OCI-LY1 (cell line): ENCODE measurements at regions not wholly inside any gene's neighbourhood (a gene's known extent, or its start where the extent isn't known, plus 50 kb on each side); places are given as distances from the start of the nearest gene placed in this dataset.

Experiments
- EZH2 ChIP-seq: fragments of 200-600 bp; sonication (generic), shearing (Covaris generic); IDR thresholded peaks from 2 replicates; pipeline ENCODE4 v1.8.0; 2017; ENCODE audit warnings: borderline replicate concordance, mixed run types, mild to moderate bottlenecking, antibody characterized with exemption, low read length, moderate library complexity, mixed read lengths
- TF ChIP-seq, protein P1 (sequence below): fragments of 200-600 bp; sonication (generic), shearing (Covaris generic); IDR thresholded peaks from 2 replicates; pipeline ENCODE4 v1.5.1; 2017; ENCODE audit warnings: mild to moderate bottlenecking, antibody characterized with exemption, low read length, moderate library complexity, mixed read lengths

DNA sequence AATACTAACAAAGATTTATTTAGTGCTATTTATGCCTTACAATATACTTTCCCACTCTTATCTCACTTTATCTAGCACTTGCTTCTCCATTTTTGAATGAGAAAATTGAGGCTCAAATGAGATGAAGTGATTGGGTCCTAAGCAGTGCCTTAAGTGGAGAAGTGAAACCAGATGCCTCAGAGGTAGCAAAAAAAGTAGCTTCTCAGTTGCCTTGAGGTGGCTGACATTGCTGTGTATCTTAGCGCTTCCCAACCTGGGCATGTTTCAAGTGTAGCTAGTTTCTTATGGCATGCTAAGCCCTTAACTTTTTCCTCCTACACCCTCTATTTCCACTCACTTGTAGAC is 390.4 kb downstream of the OMA1 start:
- TF ChIP-seq, protein P1, sequence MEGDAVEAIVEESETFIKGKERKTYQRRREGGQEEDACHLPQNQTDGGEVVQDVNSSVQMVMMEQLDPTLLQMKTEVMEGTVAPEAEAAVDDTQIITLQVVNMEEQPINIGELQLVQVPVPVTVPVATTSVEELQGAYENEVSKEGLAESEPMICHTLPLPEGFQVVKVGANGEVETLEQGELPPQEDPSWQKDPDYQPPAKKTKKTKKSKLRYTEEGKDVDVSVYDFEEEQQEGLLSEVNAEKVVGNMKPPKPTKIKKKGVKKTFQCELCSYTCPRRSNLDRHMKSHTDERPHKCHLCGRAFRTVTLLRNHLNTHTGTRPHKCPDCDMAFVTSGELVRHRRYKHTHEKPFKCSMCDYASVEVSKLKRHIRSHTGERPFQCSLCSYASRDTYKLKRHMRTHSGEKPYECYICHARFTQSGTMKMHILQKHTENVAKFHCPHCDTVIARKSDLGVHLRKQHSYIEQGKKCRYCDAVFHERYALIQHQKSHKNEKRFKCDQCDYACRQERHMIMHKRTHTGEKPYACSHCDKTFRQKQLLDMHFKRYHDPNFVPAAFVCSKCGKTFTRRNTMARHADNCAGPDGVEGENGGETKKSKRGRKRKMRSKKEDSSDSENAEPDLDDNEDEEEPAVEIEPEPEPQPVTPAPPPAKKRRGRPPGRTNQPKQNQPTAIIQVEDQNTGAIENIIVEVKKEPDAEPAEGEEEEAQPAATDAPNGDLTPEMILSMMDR: no peak
- TF ChIP-seq EZH2: no peak
